Tibial nerve (tissue), 3 donors: ENCODE measurements at regions not wholly inside any gene's neighbourhood (a gene's known extent, or its start where the extent isn't known, plus 50 kb on each side); places are given as distances from the start of the nearest gene placed in this dataset.

Experiments used
- POLR2A ChIP-seq, 2 donors: fragments of 450-650 bp; IDR thresholded peaks; one replicate each; pipeline ENCODE4 v1.6.1; 2017; ENCODE audit warnings: antibody characterized with exemption in 2 of 2, mild to moderate bottlenecking in 2 of 2, moderate library complexity in 2 of 2
- TF ChIP-seq, protein P1 (sequence below), 5 experiments: fragments of 200-600 bp in 3 of 5; fragments of 450-650 bp in 2 of 5; sonication (generic) in 3 of 5; IDR thresholded peaks; one replicate each; pipeline ENCODE4 v1.5.1; 2016 to 2019; ENCODE audit warnings: antibody characterized with exemption in 5 of 5, mild to moderate bottlenecking in 3 of 5, moderate library complexity in 2 of 5

DNA sequence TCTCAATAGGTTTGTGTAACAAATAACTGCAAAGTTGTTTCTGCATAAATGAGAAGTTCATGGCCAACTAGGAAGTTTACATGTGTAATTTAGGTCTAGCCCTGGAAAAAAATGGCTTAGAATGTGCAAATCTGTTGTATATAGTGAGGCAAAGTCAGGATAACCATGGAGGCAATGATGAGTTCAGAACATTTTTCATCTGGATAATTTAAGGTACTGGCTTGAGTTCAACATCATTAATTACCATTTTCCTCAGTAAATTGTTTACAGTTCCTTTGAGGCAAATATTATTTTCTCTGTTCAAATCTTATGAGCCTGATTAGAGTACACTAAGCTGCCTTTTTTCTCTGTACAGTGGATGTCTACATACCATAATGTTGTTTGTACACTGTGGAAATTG, 1259.0 kb upstream of the NUDT12 start:
- TF ChIP-seq, protein P1, sequence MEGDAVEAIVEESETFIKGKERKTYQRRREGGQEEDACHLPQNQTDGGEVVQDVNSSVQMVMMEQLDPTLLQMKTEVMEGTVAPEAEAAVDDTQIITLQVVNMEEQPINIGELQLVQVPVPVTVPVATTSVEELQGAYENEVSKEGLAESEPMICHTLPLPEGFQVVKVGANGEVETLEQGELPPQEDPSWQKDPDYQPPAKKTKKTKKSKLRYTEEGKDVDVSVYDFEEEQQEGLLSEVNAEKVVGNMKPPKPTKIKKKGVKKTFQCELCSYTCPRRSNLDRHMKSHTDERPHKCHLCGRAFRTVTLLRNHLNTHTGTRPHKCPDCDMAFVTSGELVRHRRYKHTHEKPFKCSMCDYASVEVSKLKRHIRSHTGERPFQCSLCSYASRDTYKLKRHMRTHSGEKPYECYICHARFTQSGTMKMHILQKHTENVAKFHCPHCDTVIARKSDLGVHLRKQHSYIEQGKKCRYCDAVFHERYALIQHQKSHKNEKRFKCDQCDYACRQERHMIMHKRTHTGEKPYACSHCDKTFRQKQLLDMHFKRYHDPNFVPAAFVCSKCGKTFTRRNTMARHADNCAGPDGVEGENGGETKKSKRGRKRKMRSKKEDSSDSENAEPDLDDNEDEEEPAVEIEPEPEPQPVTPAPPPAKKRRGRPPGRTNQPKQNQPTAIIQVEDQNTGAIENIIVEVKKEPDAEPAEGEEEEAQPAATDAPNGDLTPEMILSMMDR (IDR thresholded peaks at IDR 0.05) = no peak
- no peak for TF ChIP-seq POLR2A (IDR thresholded peaks at IDR 0.05)
